Liver (tissue), 3 donors: ENCODE measurements at regions not wholly inside any gene's neighbourhood (a gene's known extent, or its start where the extent isn't known, plus 50 kb on each side); places are given as distances from the start of the nearest gene placed in this dataset.

Experiments used
- CTCF ChIP-seq: fragments of 150-350 bp; IDR thresholded peaks from 2 replicates; pipeline ENCODE4 v1.5.1; 2017; ENCODE audit warnings: improper control_type of control experiment, low read depth, low read length; ENCODE audit not compliant: missing input control
- EGR1 ChIP-seq, 2 donors: IDR thresholded peaks; 2 replicates each; pipeline ENCODE4 v1.6.1; 2016 to 2018; ENCODE audit warnings: antibody characterized with exemption in 2 of 2, low read depth in 2 of 2
- FOXA1 ChIP-seq: IDR thresholded peaks from 2 replicates; pipeline ENCODE4 v1.6.1; 2016; ENCODE audit warnings: antibody characterized with exemption
- GABPA ChIP-seq, 2 donors: IDR thresholded peaks in 1 of 2; conservative IDR thresholded peaks in 1 of 2; 2 replicates each; pipeline ENCODE4 v1.6.1; 2016; ENCODE audit warnings: antibody characterized with exemption in 2 of 2, mild to moderate bottlenecking in 1 of 2, moderate library complexity in 1 of 2
- HNF4A ChIP-seq, 2 donors: conservative IDR thresholded peaks; 2 replicates each; pipeline ENCODE4 v1.6.1; 2016; ENCODE audit warnings: antibody characterized with exemption in 2 of 2, mild to moderate bottlenecking in 2 of 2
- HNF4G ChIP-seq: IDR thresholded peaks from 2 replicates; pipeline ENCODE4 v1.6.1; 2016; ENCODE audit warnings: antibody characterized with exemption
- JUND ChIP-seq, 2 donors: IDR thresholded peaks; 2 replicates each; pipeline ENCODE4 v1.6.1; 2016; ENCODE audit warnings: antibody characterized with exemption in 2 of 2
- MAX ChIP-seq: IDR thresholded peaks from 2 replicates; pipeline ENCODE4 v1.6.1; 2016; ENCODE audit warnings: antibody characterized with exemption
- RAD21 ChIP-seq, 2 donors: IDR thresholded peaks; 2 replicates each; pipeline ENCODE4 v1.6.1; 2016; ENCODE audit warnings: antibody characterized with exemption in 2 of 2, mild to moderate bottlenecking in 2 of 2
- REST ChIP-seq: IDR thresholded peaks from 2 replicates; pipeline ENCODE4 v1.6.1; 2016; ENCODE audit warnings: antibody characterized with exemption, mild to moderate bottlenecking
- SP1 ChIP-seq: IDR thresholded peaks from 2 replicates; pipeline ENCODE4 v1.6.1; 2018; ENCODE audit warnings: antibody characterized with exemption, mild to moderate bottlenecking
- TAF1 ChIP-seq: conservative IDR thresholded peaks from 2 replicates; pipeline ENCODE4 v1.6.1; 2016; ENCODE audit warnings: antibody characterized with exemption, mild to moderate bottlenecking
- YY1 ChIP-seq: IDR thresholded peaks from 2 replicates; pipeline ENCODE4 v1.6.1; 2016; ENCODE audit warnings: antibody characterized with exemption, mild to moderate bottlenecking
- ZBTB33 ChIP-seq: IDR thresholded peaks from 2 replicates; pipeline ENCODE4 v1.6.1; 2016; ENCODE audit warnings: antibody characterized with exemption
- donor health status: healthy.
- donor health status: healthy.

GRCh38 chr17:14482715-14483114 lies 181.8 kb downstream of the HS3ST3B1 start:
- no peak for TF ChIP-seq CTCF
- no peak for TF ChIP-seq RAD21 (IDR thresholded peaks at IDR 0.05)
- TF ChIP-seq MAX = no peak
- no peak for TF ChIP-seq SP1
- TF ChIP-seq GABPA (IDR thresholded peaks at IDR 0.05 in 1 of 2, conservative IDR thresholded peaks at IDR 0.05 in 1 of 2) = no peak
- TF ChIP-seq TAF1 = no peak
- TF ChIP-seq JUND (IDR thresholded peaks at IDR 0.05) = no peak
- TF ChIP-seq HNF4A (conservative IDR thresholded peaks at IDR 0.05) = no peak
- no peak for TF ChIP-seq REST
- no peak for TF ChIP-seq FOXA1
- no peak for TF ChIP-seq YY1
- no peak for TF ChIP-seq EGR1 (IDR thresholded peaks at IDR 0.05; ENCODE audit: low read depth in 2 of 2)
- TF ChIP-seq HNF4G = no peak
- TF ChIP-seq ZBTB33 = no peak
